HG03378 (cell line): ENCODE measurements at regions not wholly inside any gene's neighbourhood (a gene's known extent, or its start where the extent isn't known, plus 50 kb on each side); places are given as distances from the start of the nearest gene placed in this dataset.
"Not testable (repeated sequence)": the region's sequence is repeated elsewhere in the genome, so short reads cannot be mapped to it uniquely, and the experiment has no call there.

Experiments
- ATAC-seq: cut with Tn5 transposase; IDR thresholded peaks from one replicate; pipeline ENCODE4 v1.9.1; 2021; ENCODE audit warnings: mild to moderate bottlenecking, moderate library complexity; ENCODE audit not compliant: unreplicated experiment

DNA sequence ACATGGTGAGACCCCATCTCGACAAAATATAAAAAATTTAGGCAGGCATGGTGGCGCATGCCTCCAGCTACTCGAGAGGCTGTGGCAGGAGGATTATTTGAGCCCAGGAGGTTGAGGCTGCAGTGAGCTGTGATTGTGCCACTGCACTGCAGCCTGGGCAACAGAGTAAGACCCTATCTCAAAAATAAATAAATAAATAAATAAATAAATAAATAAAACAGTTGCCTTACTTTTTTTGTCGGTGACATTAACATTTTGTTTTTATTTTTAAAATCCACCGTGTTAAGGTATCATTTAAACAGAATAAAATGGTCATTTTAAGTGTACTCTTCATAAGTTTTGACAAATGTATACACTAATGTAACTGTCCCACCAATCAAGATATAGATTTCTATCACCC is 57.0 kb downstream of the RASL11A start:
- no peak for ATAC-seq

DNA sequence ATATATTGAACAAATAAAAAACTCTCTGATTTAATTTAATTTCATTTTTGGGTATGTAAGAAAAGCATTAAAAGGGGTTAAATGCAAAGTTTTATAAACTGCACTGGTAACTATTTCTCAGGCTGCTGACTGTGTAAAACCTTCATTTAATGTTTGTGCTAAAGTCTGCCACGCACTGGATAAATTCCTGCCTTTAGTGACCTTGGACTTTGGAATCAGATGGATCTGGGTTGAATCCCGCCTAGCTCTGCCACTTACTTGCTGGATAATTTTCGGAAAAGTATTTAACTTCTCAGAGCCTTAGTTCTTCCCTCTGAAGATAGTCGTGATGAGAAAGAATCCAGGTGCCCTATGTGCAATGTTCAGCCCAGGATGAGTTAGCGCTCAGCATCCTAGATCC is 58.6 kb downstream of the RASL11A start:
- ATAC-seq, result no peak

DNA sequence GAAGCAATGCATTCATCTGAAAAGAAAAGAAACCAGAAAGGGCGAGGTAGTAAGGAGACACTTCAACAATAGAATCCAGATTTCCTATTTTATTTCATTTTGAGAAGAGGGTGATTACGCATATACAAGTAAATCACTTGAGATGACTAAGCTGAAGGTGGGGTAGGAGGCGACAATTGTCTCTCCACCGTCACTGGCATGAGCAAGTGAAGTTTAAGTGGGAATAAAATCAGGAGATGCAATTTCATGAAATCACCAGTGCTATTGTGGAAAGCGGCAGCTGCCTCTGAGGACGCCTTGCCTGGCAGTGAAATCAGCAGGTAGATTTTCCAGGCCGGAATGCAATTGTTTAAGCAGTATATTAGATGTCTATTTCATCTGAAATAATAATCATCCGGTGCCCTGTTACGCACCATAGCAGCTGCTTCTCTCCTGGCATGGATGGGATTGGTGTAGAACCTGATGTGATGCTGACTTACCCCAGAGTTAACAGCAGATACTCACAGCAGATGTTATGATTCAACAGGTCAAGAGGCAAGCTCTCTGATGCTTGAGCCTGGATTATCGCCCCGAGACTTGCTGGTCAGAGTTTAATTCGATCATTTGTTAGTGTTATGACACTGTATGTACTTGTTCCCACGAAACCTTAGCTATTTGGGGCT is 64.3 kb downstream of the RASL11A start:
- ATAC-seq, result no peak

DNA sequence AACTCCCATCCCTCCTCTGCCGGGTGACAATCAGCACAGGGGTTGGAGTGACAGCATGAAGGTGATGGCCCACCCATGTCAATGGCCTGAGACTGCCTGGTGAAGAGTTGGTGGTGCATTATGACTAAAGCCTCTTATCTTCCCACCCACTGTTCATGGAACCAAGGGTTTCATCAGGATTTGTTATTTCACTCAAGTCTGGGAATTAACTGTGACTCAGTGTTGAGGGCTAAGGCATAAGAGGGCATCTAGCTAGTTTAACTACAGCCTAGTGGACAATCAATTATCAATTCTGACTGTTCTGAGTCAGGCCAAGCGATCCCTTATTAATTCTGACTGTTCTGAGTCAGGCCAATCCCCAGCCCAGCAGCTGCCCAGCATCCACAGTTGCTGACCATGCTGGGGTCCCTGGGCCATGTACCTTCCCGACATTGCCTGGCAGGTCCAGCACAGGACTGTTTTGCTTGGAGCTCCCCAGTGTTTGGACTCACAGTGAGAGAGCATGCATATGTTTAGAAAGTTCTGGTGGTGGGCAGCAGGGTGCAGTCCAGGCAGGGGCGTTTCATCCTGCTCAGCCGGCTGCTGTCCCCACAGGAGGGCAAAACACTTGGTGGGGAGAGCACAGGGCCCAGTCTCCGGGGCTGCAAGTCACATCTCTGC is 65.5 kb downstream of the RASL11A start:
- no peak for ATAC-seq

DNA sequence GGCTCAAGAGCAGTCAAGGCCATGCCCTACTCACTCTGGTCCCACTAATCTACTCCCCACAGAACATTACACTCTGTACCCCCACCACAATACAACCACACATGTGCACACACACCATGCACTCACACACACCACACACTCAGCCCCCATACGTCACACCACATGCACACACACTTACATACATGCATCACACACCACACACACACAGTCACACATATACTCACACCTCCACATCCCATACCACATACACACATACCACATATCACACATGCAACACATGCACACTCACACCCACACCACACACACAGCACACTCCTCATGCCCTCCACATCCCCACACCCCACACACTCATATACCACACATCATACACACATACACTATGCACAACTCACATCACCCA is 67.6 kb downstream of the RASL11A start:
- ATAC-seq, result no peak

DNA sequence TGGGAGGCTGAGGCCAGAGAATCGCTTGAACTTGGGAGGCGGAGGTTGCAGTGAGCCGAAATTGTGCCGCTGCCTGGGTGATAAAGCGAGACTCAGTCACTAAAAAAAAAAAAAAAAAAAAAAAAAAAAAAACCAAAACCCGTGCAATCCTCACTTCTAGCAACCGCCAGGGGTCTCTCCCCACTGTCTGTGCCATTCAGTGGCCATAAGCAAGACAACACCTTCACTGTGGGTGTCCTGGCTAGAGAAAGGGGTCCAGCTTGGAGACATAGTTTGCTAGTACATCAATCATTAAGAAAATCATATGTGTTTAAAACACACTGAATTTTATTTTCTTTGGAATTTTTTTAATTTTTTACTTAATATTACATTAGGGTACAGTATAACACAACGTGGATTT is 68.2 kb downstream of the RASL11A start:
- ATAC-seq, result no peak

DNA sequence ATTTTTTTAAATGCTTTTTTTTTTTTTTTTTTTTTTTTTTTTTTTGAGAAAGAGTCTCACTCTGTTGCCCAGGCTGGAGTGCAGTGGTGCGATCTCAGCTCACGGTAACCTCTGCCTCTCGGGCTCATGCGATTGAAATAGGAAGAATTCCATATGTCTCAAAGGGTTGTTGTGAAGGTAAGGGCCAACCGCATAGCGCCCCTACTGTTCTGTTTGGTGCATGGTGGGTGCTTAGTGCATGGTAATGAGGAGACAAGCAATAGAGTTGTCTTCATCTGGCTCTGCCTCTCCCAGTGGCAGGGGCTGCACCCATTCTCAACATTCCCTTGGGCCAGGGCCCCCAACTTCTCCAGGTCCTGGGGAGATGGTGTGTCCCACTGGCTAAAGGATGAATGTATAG is 68.7 kb downstream of the RASL11A start:
- peak; percentile 59 for ATAC-seq

DNA sequence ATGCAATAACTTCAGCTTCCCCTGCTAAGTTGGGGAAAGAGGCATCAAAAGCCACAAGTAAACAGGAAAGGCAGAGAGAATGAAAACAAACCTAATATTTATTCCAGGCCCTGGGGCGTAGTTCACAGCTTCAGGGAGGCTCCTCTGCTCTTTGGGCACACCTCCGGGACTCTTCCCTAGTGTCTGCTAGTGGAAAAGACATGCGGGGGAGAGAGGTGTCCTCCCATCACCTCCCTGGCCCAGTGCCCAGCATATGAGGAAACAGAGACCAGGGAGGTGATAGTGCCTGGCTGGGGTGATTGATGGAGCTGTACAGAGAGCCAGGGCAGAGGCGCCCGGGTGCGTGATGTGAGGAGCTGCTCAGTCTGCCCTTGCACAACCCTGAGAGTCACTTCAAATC is 71.0 kb downstream of the RASL11A start:
- no peak for ATAC-seq

DNA sequence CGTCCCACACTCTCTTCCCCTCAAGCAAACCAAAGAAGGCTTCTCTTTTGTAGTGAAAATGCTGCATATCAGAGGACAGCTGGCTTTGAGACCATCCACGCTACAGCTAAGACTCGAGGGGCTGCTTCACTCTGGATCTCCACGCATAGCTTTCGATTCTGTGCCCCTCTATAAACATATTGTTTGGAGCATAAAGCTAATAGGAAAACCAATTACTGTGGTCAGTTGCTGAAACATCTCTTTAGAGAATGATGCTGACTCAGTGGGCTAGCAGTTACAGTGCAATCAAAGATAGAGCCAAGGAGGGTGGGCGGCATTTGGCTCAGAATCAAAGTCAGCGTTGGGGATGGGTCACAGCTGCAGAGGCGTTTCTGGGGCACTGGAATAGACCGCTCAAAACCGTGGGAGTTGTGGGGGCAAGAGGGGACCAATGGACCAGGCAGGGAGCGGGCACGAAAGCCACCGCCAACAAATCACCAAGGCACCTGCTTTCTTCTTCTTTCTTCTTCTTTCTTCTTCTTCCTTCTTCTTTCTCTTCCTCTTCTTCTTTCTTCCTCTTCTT is 76.7 kb downstream of the RASL11A start:
- ATAC-seq, result no peak

DNA sequence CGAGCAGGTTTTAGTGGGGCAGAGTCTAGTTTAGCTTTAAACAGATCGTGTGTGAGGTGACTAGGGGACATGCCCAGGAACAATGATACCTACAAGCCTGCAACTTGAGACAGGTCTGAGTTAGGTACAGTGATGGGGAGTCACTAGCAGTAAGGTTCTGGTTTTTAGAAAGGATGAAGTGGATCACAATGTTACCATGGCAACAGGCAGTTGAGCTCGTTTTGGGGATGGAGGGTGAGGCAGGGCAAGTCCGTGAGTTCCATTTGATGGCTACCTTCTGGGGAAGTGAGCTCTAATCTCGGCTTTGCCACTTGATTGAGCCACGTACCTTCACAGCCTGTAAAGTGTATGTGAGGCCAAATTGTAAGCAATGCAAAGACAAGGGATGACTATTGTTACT is 76.0 kb upstream of the GTF3A start:
- no peak for ATAC-seq

DNA sequence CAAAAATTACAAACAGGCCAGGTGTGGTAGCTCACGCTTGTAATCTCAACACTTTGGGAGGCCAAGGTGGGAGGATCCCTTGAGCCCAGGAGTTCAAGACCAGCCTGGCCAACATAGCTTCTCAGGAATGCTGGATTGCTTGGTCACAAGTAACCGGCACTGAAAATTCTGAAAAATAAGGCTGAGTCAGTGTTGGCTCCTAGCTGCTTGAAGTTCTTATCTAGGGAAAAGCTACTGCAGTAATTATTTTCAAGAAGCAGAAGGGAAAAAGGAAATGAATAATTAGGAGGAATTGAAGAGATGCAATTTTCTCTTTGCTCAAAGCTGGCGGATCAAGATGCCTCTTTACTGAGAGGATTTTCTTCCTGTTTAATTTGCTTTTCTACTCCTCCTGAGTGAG is 75.0 kb upstream of the GTF3A start:
- no peak for ATAC-seq

DNA sequence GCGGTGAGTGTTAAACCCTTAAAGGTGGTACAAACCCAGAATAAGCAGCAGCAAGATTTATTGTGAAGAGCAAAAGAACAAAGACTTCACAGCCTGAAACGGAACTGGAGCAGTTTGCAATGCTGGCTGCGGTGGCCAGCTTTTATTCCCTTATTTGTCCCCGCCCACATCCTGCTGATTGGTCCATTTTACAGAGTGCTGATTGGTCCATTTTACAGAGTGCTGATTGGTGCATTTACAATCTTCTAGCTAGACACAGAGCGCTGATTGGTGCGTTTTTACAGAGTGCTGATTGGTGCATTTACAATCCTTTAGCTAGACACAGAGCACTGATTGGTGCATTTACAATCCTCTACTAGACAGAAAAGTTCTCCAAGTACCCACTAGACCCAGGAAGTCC is 73.6 kb upstream of the GTF3A start:
- not testable (repeated sequence) for ATAC-seq

DNA sequence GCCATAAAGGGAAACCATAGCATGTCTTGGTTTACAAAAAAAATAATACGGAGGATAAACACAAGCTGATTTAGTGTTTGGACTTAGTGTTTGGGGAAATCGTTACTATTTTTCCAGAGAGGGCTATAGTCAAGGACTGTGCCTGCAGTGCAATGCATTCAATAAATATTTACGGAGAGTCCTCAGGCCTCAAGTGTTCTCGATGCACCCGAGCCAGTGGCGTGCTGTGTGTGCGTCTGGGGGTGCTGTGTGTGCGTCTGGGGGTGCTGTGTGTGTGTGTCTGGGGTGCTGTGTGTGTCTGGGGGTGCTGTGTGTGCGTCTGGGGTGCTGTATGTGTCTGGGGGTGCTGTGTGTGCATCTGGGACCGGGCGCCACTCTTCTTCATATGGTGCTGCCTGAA is 71.7 kb upstream of the GTF3A start:
- ATAC-seq, result no peak

DNA sequence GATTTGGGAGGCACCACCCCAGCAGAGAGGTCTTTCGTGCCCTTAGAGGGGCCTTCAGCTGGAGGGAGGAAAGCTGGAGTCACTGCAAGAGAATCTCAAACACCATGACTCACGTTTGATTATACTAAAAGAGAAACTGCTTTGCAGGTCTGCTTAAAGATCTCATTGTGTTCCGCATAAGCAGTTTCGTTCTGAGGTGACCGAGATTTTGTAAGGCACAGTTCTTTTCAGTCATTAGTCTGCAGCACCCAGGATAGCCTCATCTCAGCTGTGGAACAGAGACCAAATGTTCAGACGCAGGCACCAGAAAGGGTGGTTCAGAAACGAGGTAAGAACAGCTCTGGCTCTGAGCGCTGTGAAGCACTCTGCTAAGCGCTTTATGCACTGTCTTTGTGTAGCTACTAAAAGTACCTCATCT is 71.2 kb upstream of the GTF3A start:
- peak; percentile 99 for ATAC-seq

DNA sequence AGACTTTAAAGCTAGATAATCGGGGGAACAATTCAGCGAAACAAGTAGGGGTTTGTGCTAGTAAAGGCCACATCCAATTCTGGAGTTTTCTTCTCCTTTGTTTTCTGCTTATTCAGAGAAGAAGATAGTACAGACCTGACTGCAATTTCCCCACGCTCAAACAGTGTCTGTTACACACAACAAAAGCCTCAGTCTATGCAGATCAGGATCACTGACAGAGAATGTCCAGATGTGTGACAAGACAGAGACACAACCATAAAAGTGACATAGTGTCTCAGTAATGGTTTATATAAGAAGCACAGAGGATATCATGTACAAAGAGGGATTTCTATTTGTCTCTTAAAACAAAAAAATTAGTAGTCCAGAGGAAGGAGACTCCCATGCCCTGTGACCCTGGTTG is 70.7 kb upstream of the GTF3A start:
- ATAC-seq, result no peak

DNA sequence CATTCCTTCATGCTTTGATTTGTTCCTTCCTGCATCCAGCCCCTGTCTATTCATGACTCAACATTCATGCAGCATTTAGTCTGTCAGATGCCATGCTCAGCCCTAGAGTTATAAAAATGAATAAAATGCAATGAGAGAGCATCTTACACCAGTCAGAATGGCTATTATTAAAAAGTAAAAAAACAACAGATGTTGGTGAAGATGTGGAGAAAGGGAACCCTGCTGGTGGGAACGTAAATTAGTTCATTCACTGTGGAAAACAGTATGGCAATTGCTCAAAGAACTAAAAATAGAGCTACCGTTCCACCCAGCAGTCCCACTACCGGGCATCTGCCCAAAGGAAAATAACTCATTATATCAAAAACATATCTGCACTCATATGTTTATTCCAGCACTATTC is 70.0 kb upstream of the GTF3A start:
- no peak for ATAC-seq

DNA sequence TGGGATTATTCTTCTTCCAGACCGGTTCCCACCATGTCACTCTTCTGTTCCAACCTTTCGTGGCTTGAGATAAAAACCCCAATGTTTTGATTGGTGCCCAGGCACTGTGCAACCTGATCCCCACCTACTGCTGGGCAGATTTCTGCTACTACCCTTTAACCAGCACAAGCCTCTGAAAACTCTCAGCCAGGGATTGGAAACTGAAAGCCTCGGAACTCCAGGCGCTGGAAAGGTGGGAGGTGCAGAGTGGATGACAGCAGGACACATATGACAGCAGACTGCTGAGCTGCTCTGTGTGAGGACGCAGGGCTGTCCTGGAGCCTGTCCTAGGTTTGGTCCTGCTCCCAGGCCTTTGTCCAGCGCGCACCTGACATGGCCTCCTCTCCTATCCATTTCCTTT is 68.5 kb upstream of the GTF3A start:
- no peak for ATAC-seq

DNA sequence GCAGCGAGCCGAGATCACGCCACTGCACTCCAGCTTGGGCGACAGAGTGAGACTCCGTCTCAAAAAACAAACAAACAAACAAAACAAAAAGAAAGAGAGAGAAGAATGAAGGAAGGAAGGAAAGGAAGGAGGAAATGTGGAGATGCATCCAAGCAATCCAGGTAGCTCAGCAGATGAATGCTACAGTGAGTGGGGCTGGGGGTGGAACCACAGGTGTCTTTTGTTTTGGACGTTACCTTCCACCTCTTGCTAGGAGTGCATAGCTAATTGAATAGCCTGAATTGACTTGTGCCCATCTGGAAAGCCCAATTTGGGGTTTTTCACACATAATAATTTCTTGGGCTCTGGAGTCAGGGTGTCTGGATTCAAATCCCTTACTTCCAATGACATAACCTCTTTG is 66.0 kb upstream of the GTF3A start:
- no peak for ATAC-seq

DNA sequence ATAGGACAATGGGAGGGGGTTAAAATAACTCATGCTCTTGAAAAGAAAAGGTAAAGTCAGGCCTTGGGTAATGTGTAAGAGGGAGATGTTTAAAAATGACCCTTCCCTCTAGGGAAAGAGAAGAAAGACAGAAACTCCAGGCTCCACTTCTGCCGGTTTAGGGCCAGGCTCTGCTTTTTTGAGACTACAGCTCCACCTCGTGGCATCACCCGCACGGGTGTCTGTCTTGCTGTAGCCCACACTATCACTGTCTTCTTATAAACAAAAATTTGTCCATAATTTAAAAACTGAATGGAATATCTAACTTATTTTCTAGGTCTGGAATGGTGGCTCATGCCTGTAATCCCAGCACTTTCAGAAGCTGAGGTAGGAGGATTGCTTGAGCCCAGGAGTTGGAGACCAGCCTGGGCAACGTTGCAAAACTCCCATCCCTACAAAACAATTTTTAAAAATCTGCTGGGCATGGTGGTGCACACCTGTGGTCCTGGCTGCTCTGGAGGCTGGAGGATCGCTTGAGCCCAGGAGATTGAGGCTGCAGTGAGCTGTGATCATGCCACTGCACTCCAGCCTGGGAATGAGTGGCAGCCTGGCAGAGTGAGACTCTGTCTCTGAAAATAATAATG is 65.1 kb upstream of the GTF3A start:
- no peak for ATAC-seq

DNA sequence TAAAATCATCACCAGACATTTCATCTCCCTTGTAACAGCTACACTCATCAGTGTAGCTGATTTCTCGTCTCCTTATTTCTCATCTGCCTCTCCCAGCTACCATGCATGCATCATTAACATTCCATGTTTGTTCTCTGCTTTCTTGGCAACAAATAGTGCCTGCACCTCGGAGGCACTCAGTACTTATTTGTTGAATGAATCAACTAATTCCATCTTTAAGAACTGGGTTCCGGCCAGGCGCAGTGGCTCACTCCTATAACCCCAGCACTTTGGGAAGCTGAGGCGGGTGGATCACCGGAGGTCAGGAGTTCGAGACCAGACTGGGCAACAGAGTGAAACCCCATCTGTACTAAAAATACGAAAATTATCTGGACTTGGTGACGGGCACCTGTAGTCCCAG is 63.9 kb upstream of the GTF3A start:
- ATAC-seq, result no peak

DNA sequence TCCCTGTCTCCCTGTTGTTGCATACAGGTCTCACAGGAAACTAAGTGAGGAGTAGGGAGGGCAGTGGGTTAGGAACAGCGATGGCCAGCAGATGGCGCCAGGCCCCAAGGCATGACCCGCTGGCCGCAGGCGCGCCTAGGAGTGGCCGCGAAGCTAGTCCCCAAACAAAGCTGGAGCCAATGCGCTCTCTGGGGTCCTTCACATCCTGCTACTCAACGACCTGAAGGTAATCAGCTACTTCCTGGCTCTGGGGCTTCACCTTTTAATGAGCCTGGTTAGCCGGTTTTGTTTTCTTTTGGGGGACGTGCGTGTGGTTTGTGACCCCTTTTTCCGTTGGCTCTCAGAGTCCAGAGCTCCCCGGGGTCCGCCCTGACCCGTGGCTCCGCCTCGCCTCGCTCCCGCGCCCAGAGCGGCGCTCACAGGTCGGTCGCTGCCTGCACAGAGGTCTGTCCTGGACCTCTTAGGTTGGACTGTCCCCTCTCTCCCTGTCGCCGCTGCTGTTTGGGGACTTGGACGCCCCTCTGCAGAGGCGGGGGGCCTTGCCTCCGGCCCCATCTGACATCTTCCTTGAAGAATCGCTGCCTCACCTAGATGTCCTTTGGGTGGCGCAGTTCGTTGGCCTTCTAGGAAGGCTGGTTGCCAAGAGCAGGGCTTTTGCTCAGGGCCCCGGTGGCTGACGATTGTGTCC is 62.2 kb upstream of the GTF3A start:
- ATAC-seq, result peak; percentile 77

DNA sequence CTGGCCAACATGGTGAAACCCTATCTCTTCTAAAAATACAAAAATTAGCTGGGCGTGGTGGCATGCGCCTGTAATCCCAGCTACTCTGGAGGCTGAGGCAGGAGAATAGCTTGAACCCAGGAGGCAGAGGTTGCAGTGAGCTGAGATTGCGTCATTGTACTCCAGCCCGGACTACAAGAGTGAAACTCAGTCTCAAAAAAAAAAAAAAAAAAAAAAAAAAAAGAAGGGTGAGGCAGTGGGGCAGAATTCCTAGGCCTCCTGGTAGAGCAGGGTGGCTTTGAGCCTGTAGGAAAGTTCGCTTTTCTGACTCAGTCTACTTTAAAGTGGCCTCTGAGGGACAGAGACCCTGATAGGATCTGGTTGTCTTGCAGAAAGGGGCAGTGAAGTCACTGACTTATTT is 60.8 kb upstream of the GTF3A start:
- not testable (repeated sequence) for ATAC-seq
